Right kidney (tissue), 1 donor: ENCODE measurements at regions not wholly inside any gene's neighbourhood (a gene's known extent, or its start where the extent isn't known, plus 50 kb on each side); places are given as distances from the start of the nearest gene placed in this dataset.
"Not testable (repeated sequence)": the region's sequence is repeated elsewhere in the genome, so short reads cannot be mapped to it uniquely, and the experiment has no call there.

Source experiments
- DNase-seq: peaks from one replicate; pipeline ENCODE4 v3.0.0-alpha.2; 2016

GRCh38 chr2:191476901-191477300 is 201.0 kb upstream of the NABP1 start:
- no peak for DNase-seq

GRCh38 chr2:191478799-191479679 is 198.9 kb upstream of the NABP1 start:
- no peak for DNase-seq

GRCh38 chr2:191479680-191480023 is 198.3 kb upstream of the NABP1 start:
- no peak for DNase-seq

GRCh38 chr2:191481305-191482070 is 196.4 kb upstream of the NABP1 start:
- no peak for DNase-seq

- no peak for DNase-seq
These were observed 194.8 kb upstream of the NABP1 start for GRCh38 chr2:191483117-191483516.

- DNase-seq, result no peak
These were observed 191.2 kb upstream of the NABP1 start for GRCh38 chr2:191486584-191487320.

- no peak for DNase-seq
These were observed 189.8 kb upstream of the NABP1 start for GRCh38 chr2:191488135-191488534.

GRCh38 chr2:191489177-191489576 is 188.8 kb upstream of the NABP1 start:
- DNase-seq, result no peak

GRCh38 chr2:191496838-191497237 is 181.1 kb upstream of the NABP1 start:
- DNase-seq, result no peak

GRCh38 chr2:191497822-191498221 is 180.1 kb upstream of the NABP1 start:
- DNase-seq, result no peak

GRCh38 chr2:191499050-191499449 is 178.9 kb upstream of the NABP1 start:
- no peak for DNase-seq

GRCh38 chr2:191499874-191500565 is 177.9 kb upstream of the NABP1 start:
- DNase-seq, result no peak

GRCh38 chr2:191500566-191500883 is 177.4 kb upstream of the NABP1 start:
- DNase-seq, result no peak

GRCh38 chr2:191500884-191501560 is 176.9 kb upstream of the NABP1 start:
- peak; percentile 43 for DNase-seq

- DNase-seq, result no peak
These were observed 176.3 kb upstream of the NABP1 start for GRCh38 chr2:191501561-191502168.

- DNase-seq, result no peak
These were observed 171.4 kb upstream of the NABP1 start for GRCh38 chr2:191506515-191506914.

GRCh38 chr2:191507252-191507853 is 170.6 kb upstream of the NABP1 start:
- not testable (repeated sequence) for DNase-seq

GRCh38 chr2:191508738-191509137 is 169.2 kb upstream of the NABP1 start:
- DNase-seq, result no peak

GRCh38 chr2:191512216-191512835 is 165.6 kb upstream of the NABP1 start:
- no peak for DNase-seq

GRCh38 chr2:191512874-191513273 is 165.1 kb upstream of the NABP1 start:
- no peak for DNase-seq

GRCh38 chr2:191514613-191515012 is 163.3 kb upstream of the NABP1 start:
- DNase-seq, result no peak
